Colonic mucosa (tissue), 4 donors: ENCODE measurements at regions not wholly inside any gene's neighbourhood (a gene's known extent, or its start where the extent isn't known, plus 50 kb on each side); places are given as distances from the start of the nearest gene placed in this dataset.

Source experiments
- DNase-seq: peaks from one replicate; pipeline ENCODE4 v3.0.0-alpha.2; 2020
- H3K27ac ChIP-seq: fragments of 200-600 bp; one replicate; pipeline ENCODE4 v1.8.0; 2021
- H3K27me3 ChIP-seq: fragments of 200-600 bp; one replicate; pipeline ENCODE4 v1.8.0; 2021
- H3K36me3 ChIP-seq: fragments of 200-600 bp; one replicate; pipeline ENCODE4 v1.8.0; 2021
- H3K4me1 ChIP-seq: fragments of 200-600 bp; one replicate; pipeline ENCODE4 v1.8.0; 2021; ENCODE audit warnings: mild to moderate bottlenecking
- H3K4me3 ChIP-seq: fragments of 200-600 bp; one replicate; pipeline ENCODE4 v1.8.0; 2021
- H3K9ac ChIP-seq, 2 donors: one replicate each; pipeline ENCODE4 v1.7.0; 2013; ENCODE audit warnings: control low read depth in 2 of 2, low read depth in 2 of 2, low read length in 2 of 2
- H3K9me3 ChIP-seq: fragments of 200-600 bp; one replicate; pipeline ENCODE4 v1.8.0; 2021
- CTCF ChIP-seq: fragments of 200-600 bp; IDR thresholded peaks from one replicate; pipeline ENCODE4 v1.8.0; 2022; ENCODE audit warnings: antibody characterized with exemption, mild to moderate bottlenecking
- intact Hi-C: fragments of 100-400 bp; cut with DNase I; formaldehyde crosslinking; loops from one replicate; pipeline ENCODE4 v1.14.1; 2022
- donor health status: healthy.
- donor health status: DM: no; HTN: no; CAD: no.
- donor health status: DM: no; HTN: no; CAD: no.

- Histone ChIP-seq H3K4me1 (no peaks in the 10 kb centered on the region), H3K9me3 (no peaks in the 10 kb centered on the region), H3K4me3 (no peak overlapping the region), H3K9ac (no peak overlapping the region), H3K27me3 (no peaks in the 10 kb centered on the region), H3K36me3 (no peaks in the 10 kb centered on the region), H3K27ac (no peak overlapping the region)
- TF ChIP-seq CTCF: no peak
- intact Hi-C loops: no loop called here
- no peak for DNase-seq
Observed at GRCh38 chr12:66044731-66045130, 85.8 kb downstream of the LLPH start.

GRCh38 chr12:66043035-66043434, 87.5 kb downstream of the LLPH start:
- Histone ChIP-seq H3K4me1 (no peaks in the 10 kb centered on the region), H3K36me3 (no peaks in the 10 kb centered on the region), H3K27me3 (no peaks in the 10 kb centered on the region), H3K27ac (no peak overlapping the region), H3K9ac (no peak overlapping the region), H3K4me3 (no peak overlapping the region), H3K9me3 (no peaks in the 10 kb centered on the region)
- intact Hi-C loops: no loop called here
- no peak for TF ChIP-seq CTCF
- no peak for DNase-seq

GRCh38 chr12:66041651-66042363, 88.7 kb downstream of the LLPH start:
- DNase-seq: no peak
- no peak overlapping the region for H3K9ac ChIP-seq
- no peaks in the 10 kb centered on the region for H3K4me1 ChIP-seq
- H3K36me3 ChIP-seq: no peaks in the 10 kb centered on the region
- no peak overlapping the region for H3K4me3 ChIP-seq
- H3K27ac ChIP-seq: no peak overlapping the region
- intact Hi-C loops: no loop called here
- H3K9me3 ChIP-seq: no peaks in the 10 kb centered on the region
- no peaks in the 10 kb centered on the region for H3K27me3 ChIP-seq
- no peak for TF ChIP-seq CTCF

GRCh38 chr12:66036317-66036716, 94.2 kb downstream of the LLPH start:
- H3K4me3 ChIP-seq: no peak overlapping the region
- no peaks in the 10 kb centered on the region for H3K4me1 ChIP-seq
- TF ChIP-seq CTCF: no peak
- intact Hi-C loops: no loop called here
- H3K9me3 ChIP-seq: no peaks in the 10 kb centered on the region
- H3K27ac ChIP-seq: no peak overlapping the region
- no peaks in the 10 kb centered on the region for H3K27me3 ChIP-seq
- DNase-seq: no peak
- no peaks in the 10 kb centered on the region for H3K36me3 ChIP-seq
- no peak overlapping the region for H3K9ac ChIP-seq

- no peak overlapping the region for H3K27ac ChIP-seq
- no peak overlapping the region for H3K4me3 ChIP-seq
- H3K36me3 ChIP-seq: no peaks in the 10 kb centered on the region
- no peaks in the 10 kb centered on the region for H3K27me3 ChIP-seq
- intact Hi-C loops: no loop called here
- no peak for TF ChIP-seq CTCF
- no peaks in the 10 kb centered on the region for H3K4me1 ChIP-seq
- DNase-seq: no peak
- no peaks in the 10 kb centered on the region for H3K9me3 ChIP-seq
- no peak overlapping the region for H3K9ac ChIP-seq
Observed at GRCh38 chr12:66035288-66035966, 95.1 kb downstream of the LLPH start.
